Hepatic stellate cell (primary cell): ENCODE measurements at regions not wholly inside any gene's neighbourhood (a gene's known extent, or its start where the extent isn't known, plus 50 kb on each side); places are given as distances from the start of the nearest gene placed in this dataset.
A peak's percentile ranks its signal among the peaks of the same experiment; 100 is the strongest.

ENCODE experiments used
- DNase-seq: peaks from one replicate; pipeline ENCODE4 v3.0.0; 2011; ENCODE audit warnings: low spot score

DNA sequence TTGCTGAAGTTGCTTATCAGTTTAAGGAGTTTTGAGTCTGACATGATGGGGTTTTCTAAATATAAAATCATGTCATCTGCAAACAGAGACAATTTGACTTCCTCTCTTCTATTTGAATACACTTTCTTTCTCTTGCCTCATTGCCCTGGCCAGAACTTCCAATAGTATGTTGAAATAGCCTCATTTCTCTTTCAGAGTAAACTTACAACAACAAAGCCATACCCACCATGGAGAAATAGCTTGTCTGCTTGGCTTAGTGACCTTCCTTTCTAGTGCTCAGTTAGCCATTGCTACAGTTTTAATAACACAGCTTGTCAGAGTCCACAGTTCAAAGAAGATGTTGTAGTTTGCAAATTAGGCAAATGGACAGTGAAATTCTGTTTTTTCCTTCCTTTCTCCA lies 228.0 kb downstream of the ETAA1 start:
- no peak for DNase-seq

DNA sequence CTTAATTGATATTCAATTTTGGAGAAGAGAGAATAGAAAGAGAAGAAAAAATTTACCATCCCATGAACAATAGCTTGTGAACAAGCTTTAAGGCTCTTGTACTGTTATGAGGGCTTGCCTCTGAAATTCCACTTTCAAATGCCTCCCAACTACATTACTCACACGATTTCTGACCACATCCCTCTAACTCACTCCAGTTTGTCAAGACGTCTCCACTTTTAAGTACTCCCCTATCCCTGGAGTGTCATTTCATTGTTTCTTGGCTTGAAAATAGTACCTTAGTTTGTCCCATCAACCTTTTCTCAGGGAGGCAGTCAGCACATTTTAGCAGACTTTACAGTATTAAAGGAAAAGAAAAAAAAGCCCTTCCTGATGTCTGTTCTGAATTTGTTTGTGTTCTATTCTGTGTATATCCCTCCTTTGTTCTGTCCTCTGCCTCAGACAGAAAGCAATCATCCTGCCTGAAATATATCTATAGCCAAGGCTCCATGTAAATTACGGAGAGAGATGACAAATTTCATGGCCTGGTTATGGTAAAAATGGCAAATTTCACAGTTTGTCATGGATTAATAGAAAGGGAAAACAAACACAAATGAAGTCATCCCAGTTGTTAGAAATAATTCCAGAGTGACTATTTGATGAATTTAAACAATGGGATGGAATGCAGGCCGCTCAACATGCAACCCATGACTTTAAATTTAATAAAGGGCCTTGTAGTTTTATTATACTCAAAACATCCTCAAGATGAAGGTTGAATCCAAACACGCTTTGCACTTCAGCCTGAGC lies 228.8 kb downstream of the ETAA1 start:
- no peak for DNase-seq

DNA sequence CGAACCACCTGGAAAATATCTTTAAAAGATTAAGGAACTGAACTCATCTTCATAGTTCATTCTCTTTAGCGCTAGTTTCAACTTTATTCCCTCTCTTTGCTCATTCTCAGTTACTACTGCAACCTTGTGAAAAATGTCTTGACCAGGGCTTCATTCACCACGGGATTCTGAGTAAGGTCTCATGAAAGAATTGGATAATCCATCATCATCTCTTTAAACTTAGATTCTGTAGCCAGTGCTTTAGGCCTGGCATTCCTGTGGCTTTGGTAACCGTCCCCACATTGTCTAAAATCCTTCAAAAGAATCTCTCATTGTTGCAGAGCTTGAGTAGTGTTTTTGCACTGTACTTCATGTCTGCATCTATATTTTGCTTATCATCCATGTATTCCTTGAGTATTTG lies 229.5 kb downstream of the ETAA1 start:
- DNase-seq = no peak

DNA sequence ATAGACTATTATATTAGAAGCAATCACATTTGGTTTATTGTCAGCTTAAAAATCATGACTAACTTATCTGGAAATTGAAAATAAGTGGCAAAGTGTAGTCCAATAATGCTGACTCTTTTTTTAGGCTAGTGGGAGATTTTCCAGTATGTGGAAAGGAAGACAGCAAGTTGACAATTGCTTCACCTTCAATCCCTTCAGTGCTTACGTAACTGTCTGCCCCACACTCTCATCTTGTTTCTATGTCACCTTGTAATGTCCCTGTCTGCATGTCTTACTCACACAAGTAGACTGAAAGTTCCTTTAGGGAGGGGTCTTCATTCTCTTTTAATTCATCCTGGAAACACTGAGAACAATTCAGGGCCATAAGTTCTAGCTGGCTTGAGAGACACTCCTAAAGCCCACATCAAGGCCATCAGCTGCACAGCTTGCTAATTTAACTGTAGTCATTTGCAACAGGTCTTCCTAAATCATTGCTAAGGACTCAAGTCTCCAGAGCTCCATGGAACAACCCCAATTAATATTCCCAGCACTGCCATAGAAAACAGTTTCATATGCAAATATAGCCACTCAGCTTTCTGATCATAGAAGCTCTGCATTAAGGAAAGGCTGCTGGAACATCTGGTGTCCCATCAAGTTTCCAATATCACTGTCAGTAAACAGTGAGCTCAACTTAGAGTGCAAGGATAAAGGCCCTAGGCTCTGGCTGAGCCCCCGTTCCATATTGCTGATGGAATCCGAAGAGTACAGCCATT lies 230.5 kb downstream of the ETAA1 start:
- DNase-seq = no peak

DNA sequence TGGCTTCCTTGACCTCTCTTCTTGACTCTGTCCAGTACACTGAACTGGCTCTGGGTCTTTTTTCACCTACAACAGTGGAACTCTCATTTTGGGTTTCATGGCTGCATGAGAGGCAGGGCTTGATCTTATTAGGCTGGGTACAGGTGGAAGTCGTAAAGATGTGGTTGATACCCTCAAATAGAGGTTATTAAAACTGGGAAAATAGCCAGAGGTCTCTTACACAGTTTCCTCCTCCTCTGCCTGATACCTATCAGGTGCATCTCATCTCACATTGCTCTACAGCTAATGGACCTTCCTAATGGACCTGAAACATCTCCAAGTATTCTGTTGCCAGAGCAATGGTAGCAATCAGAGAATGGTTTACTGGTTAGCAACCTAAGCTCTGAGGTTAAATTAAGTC lies 231.8 kb downstream of the ETAA1 start:
- no peak for DNase-seq

DNA sequence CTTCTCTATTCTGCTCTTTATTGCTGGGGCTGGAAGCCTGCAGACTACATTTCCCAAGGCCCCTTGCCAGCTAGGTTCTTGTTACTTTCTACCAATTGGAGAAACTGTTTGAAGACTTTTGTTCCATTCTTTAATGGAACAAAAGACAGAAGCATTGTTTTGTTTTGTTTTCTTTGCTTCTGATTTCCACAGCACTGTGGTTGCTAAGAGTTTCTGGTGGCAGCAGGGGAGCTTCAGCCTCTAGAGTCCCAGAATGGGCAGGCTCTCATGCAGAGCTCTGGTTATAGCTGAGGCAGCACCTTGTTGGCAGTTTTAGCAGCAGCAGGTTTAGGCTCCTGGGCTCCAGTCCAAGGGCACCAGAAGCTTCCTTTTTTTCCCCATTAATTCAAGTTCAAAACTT lies 234.3 kb downstream of the ETAA1 start:
- no peak for DNase-seq

DNA sequence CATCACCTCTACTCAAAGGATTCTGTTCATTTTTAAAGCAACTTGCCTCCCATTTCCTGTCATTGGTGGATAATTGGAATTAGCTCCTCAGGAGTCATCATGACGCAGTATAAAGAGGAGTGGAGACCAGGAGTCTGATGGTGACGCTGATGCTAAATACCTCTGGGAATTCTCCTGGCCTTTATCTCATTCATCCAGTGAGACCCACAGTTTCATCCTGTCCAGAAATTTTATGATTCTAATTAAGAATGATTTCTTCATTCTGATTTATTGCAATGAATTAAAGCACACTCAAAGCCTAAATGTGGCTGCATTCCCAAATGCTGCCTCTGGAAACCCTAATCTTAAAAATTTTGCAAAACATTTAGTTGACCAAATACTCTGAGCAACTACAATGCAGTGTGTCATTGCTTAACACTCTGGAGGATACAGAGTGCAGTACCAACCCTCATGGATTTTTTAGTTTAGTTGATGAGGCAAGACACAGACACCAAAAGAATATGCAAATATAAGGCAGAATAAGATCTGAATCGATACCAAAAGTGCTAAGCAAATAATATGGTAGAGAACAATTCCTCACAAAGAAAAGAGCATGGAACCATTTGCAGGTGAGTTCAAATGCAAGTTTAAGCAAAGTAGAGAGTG lies 236.2 kb downstream of the ETAA1 start:
- no peak for DNase-seq

DNA sequence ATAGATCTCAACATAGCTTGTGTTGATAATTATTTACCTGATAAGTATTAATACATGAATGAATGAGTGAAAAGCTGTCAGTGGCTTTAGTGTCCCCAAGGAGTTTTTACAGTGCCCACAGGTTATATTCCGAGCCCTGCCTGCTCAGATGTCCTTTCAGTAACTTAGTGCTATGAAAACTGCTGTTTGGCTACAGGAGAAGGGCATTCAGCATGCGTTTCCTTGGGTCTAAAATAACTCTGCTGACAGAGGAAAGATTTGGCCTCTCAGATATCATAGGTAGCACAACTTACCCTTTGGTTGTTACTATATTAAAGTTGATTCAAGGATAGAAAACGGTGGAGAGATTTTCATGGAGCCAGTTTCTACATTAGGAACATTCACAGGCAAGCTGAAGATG lies 241.0 kb downstream of the ETAA1 start:
- no peak for DNase-seq

DNA sequence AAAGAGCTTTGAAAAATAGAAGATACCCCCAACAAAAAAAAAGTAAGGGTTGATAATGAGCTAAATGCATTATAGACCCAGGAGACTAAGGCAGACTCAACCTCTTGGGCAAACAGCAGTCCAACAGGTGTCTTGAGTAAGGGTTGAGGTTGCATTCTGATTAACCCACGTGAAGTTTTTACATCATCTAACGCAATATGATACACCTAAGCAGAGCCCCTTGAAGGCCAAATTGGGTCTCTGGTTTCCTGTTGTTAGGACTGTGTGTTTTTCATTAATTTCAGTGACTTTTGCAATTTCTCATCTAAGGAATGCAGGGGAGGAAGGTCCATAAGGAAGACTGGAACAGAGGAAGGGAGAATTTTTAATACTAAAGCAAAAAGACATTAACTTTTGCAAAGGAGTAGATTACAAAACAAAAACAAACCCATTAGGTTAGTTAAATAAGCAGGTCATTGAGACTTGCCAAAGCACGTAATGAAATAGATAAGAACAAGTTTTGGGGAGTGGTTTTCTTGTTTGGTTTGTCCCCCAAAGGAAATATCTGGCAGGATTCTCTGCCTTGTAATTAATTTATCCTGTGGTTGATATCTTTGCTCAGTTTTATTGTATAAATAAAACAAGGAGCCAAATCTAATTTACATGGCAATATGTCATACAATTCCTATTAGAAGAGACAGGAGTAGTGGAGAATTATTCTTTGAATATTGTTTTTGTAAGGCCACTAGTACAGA lies 244.3 kb downstream of the ETAA1 start:
- no peak for DNase-seq

DNA sequence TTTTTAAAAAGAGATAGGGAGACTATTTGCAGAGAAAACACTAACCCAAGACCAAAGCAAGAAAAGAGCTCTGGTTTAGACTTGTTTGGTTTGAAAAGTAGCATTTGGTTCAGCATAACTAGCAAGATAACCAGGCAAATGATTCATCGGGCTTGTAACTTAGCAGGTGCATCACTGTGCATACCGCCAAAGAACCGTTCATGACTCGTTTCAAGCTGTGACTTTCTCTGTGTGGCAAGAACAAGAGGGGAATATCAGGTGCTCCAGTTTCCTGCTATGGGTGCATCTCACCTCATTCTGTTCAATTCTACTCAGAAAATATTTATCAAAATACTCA lies 244.9 kb downstream of the ETAA1 start:
- DNase-seq = no peak

DNA sequence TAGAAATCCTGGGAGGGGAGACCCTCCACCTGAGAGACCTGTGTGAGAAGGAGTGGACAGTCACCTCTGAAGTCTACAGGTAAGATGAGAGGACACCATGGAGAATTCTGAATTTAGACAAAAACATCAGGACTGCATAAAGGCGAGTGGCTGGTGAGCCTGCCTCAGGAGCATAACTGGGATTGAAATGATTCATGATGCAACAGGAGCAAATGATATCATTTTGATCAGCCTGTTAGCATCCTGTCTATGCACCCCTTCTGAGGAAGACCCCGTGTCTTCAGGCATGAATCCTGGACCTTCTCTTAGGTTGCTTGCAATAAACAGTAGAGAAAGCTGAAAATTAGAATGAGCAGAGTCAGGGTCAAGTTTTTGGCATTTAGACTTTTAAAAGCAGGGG lies 245.8 kb downstream of the ETAA1 start:
- no peak for DNase-seq

DNA sequence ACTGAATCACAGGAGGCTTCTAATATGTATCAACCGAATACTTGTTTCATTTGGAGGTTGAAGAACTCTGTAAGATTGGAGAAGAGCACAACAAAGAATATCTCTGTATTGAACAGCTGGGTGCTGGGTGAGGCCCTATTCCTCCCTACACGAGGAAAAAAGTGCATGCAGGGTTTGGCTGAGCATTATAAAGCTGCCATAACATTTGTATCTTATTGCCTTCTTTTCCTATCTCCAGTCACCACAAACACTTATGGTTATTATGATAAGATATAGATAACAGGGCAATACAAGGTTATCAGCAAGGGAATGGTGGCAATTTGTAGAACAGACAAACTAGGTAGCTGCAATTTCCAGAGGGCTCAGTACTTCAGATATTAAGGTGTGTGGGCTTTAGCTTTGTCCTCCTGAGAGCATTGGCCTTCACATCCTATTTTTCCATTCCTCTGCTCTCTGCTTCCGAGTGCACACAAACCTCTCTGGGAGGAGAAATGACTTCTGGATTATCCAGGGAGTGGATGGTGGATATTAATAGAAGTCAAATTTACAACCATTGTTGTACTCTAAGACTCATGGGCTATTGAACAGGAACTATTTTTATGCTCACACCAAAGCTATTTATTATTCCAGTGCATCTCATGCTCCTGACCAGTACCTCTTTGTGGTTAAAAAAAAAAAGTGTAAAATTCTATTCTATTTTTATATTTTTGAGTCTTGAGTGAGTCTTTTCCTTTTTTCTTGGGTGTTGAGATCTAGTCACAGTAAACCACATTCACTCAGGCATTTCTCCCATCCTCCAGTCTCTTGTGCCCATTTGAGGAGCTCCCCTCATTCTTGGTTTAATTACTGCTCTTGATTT lies 248.4 kb downstream of the ETAA1 start:
- DNase-seq = no peak

DNA sequence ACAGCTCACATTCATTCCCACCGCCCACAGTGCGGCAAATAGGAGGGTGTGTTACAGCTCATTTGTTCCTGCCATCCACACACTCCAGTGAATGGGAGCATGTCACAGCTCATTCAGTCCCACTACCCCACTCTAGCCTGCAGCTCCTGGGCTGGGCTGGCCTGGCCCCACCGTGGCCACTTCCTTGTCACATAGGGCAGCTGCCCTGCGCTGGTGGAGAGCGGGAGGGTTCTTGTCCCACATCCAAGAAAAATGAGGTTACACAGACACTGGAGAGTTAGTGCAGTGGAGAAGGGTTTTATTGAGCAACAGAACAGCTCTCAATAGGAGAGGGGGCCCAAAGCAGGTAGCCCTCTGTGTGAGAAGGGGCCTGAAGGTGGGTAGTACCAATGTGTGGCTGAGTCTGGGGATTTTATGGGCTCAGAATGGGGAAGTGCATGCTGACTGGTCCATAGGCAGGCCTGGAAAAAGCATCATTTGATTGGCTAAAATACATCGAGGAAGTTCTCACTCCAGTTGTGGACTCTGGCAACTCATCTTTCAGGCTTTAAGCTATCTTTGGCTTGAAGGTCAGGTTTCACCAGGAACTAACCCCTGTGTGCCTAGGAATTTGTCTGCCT lies 249.7 kb downstream of the ETAA1 start:
- DNase-seq = no peak

DNA sequence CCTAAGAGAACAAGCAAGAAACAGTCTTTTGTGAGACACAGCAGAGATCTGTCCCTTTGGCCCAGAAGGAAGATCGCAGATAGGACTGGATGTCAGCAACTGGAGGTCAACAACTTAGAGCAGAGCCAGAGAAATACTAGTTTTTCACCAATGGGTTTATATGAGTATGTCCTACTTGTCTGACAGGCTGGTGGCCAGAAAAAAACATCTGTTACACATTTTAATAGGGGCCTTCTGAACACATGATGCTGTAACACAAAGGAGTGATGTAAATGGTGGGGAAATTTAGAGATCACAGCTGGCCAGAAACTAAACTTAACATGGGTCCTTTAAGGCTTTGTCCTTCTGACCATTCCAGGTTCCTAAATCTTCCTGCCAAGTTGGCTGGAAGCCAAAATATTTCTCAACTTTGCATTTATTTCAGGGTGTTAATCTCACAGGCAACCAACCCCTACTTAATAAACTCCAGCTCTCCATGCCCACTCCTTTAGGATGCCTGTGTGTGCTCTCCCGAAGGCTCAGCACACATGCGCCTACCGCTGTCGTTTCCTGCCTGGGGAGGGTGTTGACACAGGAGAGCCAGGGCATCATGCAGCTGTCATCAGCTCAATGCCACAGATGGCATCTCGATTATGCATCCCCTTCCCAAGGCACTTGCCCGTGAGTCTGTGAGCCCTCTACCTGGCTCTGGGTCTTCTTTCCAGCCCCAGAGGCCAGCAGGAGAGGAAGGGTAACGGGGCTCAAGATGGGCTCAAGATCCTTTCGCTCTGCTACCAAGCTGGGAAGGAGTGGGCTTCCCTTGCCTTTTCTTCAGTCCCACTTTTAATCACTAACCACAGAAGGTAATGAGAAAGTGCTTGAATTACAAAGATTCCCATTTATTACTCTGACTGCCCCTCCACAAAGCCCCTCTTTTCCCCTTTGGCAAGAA lies 252.5 kb downstream of the ETAA1 start:
- DNase-seq = no peak

DNA sequence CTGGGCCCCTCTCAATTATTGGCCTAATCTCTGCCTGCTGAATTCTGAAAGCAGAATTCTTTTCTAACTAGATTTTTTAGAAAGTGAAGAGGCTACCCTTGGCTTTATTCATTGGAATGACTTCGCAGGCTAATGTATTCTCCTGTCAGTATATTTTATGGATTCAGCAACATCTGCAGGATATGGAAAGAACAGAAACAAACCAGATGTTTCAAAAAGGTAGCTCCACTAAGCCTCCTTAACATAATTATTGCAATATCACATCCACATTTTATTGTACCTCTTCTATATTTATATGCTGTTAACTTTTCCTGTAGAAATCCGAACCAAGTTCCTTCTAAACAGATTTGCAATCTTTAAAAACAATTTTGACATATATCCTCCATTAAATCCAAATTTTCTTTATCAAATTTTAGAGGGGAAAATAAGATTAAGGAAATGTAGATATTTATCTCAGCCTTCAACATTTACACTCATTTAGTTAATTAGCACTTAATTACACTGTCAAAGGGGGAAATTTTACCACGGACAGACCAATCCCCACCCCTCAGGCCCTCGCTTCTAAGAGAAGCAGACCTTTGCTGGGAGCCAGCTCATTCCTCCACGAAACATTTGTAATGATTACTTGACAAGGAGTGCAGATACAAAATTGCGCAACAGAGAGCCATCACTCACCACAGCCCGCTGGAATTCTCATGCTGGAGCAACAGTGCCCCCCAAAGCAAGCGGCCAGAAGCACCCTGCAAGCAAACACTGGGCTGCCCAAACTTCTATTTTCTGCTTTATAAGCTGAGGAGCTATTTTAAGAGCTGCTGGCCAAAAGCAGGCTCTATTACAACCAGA lies 253.4 kb downstream of the ETAA1 start:
- DNase-seq = peak; percentile 50

DNA sequence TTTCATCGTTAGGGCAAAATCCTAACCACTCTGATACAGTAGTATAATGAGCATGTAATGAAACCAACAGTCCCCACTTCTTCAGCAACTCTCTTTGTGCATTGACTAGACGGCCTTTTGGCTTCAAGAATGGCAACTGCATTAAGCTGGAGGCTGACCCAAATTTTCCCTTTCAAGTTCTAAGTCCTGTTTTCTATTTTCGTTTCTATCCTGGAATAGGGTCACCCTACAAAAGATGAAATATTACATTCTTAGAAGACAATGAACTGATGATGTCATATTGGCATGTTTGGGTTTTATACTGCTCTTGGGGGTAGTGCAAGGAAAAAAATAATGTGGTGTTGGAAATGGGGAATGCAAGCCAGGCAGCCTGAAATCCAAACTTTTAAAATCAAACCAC lies 254.4 kb downstream of the ETAA1 start:
- no peak for DNase-seq

DNA sequence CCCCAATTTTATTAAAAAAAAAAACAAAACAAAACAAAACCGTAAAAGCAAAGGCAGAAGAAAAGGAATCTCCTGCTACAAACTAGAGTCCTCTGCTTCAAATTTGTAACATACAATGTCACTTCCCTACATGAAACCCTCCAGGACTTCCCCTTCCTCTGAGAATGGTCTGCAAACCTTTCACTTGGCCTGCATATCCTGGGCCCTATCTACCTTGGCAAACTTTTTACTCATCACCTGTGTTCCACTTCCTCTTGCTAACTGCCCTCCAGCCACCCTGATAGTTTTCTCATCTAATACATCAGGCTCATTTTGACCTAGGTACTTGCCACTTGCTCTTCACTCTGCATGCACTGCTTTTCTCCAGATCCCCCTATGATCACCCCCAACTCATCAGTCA lies 255.5 kb downstream of the ETAA1 start:
- DNase-seq = no peak

DNA sequence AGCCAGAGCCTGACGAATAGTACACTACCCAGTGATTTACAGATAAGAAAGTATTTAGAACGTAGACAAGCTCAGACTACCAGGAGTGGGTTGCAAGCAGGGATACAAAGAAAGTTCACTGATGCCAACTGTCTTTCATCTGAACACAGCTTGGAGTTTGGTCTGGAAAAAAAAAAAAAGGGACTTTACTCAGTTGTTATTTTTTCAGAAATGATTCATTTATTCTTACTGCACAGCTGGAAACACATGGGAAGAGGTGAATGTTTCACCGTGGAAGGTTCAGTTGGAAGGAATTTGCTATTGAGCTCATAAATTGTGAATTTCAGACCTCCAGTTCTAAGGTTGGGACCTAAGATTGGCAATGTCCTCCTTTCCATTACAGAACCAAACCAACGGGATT lies 259.7 kb downstream of the ETAA1 start:
- DNase-seq = no peak

DNA sequence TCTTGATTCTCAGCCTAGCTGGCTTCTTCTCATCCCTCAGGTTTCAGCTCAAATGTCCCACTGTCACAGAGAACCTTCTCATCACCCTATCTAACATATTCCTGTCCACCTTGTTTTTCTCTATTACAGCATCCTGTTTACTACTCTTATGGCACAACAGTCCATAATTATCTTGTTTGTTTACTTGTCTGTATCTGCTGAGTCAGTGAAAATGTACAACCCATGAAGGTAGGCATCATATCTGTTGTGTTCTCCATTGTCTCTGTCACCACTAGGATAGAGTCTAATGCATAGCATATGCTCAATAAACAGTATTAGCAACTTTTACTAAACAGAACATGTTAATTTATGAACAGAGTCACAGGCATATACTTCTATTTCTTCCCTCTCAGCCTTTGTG lies 261.7 kb downstream of the ETAA1 start:
- no peak for DNase-seq
